Lower leg skin (tissue), 4 donors: ENCODE measurements at regions not wholly inside any gene's neighbourhood (a gene's known extent, or its start where the extent isn't known, plus 50 kb on each side); places are given as distances from the start of the nearest gene placed in this dataset.

Experiments used
- DNase-seq, 2 donors: peaks; one replicate each; pipeline ENCODE4 v3.0.0-alpha.2; 2019; ENCODE audit warnings: low spot score in 2 of 2
- H3K4me3 ChIP-seq: fragments of 200-600 bp; sonication (generic); 2 replicates; pipeline ENCODE4 v1.5.1; 2017; ENCODE audit warnings: mild to moderate bottlenecking, low read depth; ENCODE audit not compliant: poor library complexity, severe bottlenecking
- CTCF ChIP-seq, 3 donors: fragments of 450-650 bp; IDR thresholded peaks; one replicate each; pipeline ENCODE4 v1.5.1; 2016; ENCODE audit warnings: antibody characterized with exemption in 3 of 3, mild to moderate bottlenecking in 3 of 3, moderate library complexity in 2 of 3
- POLR2A ChIP-seq, 2 donors: fragments of 450-650 bp; IDR thresholded peaks; one replicate each; pipeline ENCODE4 v1.6.1; 2016 to 2017; ENCODE audit warnings: antibody characterized with exemption in 2 of 2, mild to moderate bottlenecking in 1 of 2, moderate library complexity in 1 of 2
- WGBS, 2 donors: methylation state at CpG; one replicate each; pipeline ENCODE4 v1.1.5; 2018; 5-methylcytosine and 5-hydroxymethylcytosine counted together
- intact Hi-C: fragments of 100-400 bp; cut with DNase I; formaldehyde crosslinking; loops from one replicate; pipeline ENCODE4 v1.15.0; 2023; ENCODE audit warnings: low total_unique reads

GRCh38 chr14:22464422-22465142 lies 124.4 kb downstream of the DAD1 start:
- TF ChIP-seq POLR2A (IDR thresholded peaks at IDR 0.05) = no peak
- no peak for TF ChIP-seq CTCF (IDR thresholded peaks at IDR 0.05)
- WGBS, 2 donors = 95 to 96% methylated on average over 4 of the region's 4 CpGs
- DNase-seq = no peak
- no peak overlapping the region for H3K4me3 ChIP-seq
- intact Hi-C loops = no loop called here

- no peak for TF ChIP-seq POLR2A (IDR thresholded peaks at IDR 0.05)
- TF ChIP-seq CTCF (IDR thresholded peaks at IDR 0.05) = no peak
- DNase-seq = no peak
- H3K4me3 ChIP-seq = no peak overlapping the region
- intact Hi-C loops = no loop called here
- WGBS, 2 donors = 94% methylated on average over 4 of the region's 4 CpGs
Observed at GRCh38 chr14:22463763-22464173, 125.3 kb downstream of the DAD1 start.

- no peak for TF ChIP-seq CTCF (IDR thresholded peaks at IDR 0.05)
- no peak for TF ChIP-seq POLR2A (IDR thresholded peaks at IDR 0.05)
Observed at GRCh38 chr14:22462923-22463322, 126.1 kb downstream of the DAD1 start.

GRCh38 chr14:22460461-22461195 lies 128.4 kb downstream of the DAD1 start:
- intact Hi-C loops = no loop called here
- 73 to 80% methylated on average over 4 of the region's 4 CpGs for WGBS, 2 donors
- TF ChIP-seq POLR2A (IDR thresholded peaks at IDR 0.05) (no peak), CTCF (IDR thresholded peaks at IDR 0.05) (no peak)

More at GRCh38 chr14:22462923-22463322, 126.1 kb downstream of the DAD1 start:
- 86 to 92% methylated on average over 4 of the region's 4 CpGs for WGBS, 2 donors
- H3K4me3 ChIP-seq = no peak overlapping the region
- DNase-seq = no peak
- intact Hi-C loops = no loop called here

GRCh38 chr14:22458737-22459136 lies 130.3 kb downstream of the DAD1 start:
- DNase-seq = no peak
- intact Hi-C loops = no loop called here
- TF ChIP-seq CTCF (IDR thresholded peaks at IDR 0.05) (no peak), POLR2A (IDR thresholded peaks at IDR 0.05) (no peak)
- H3K4me3 ChIP-seq = no peak overlapping the region
- 89 to 98% methylated on average over 2 of the region's 2 CpGs for WGBS, 2 donors

More at GRCh38 chr14:22460461-22461195, 128.4 kb downstream of the DAD1 start:
- DNase-seq = no peak
- H3K4me3 ChIP-seq = no peak overlapping the region
